NCI-H524 treated with DMSO at 0.1 percent for 48 hours (cell line): ENCODE measurements at regions not wholly inside any gene's neighbourhood (a gene's known extent, or its start where the extent isn't known, plus 50 kb on each side); places are given as distances from the start of the nearest gene placed in this dataset.
"Not testable (repeated sequence)": the region's sequence is repeated elsewhere in the genome, so short reads cannot be mapped to it uniquely, and the experiment has no call there.

Experiments used
- DNase-seq: peaks from one replicate; lab custom pipeline; 2025; lab: John Stamatoyannopoulos, UW

GRCh38 chr12:31162896-31163560 lies 89.4 kb downstream of the DDX11 start:
- not testable (repeated sequence) for DNase-seq

GRCh38 chr12:31174293-31174692 lies 100.6 kb downstream of the DDX11 start:
- DNase-seq, result not testable (repeated sequence)

- DNase-seq, result not testable (repeated sequence)
Measured at GRCh38 chr12:31177514-31177913, 103.9 kb downstream of the DDX11 start.

- DNase-seq, result not testable (repeated sequence)
Measured at GRCh38 chr12:31178875-31179274, 105.2 kb downstream of the DDX11 start.

GRCh38 chr12:31179627-31180237 lies 106.1 kb downstream of the DDX11 start:
- DNase-seq, result not testable (repeated sequence)

- DNase-seq, result not testable (repeated sequence)
Measured at GRCh38 chr12:31182571-31182970, 108.9 kb downstream of the DDX11 start.

GRCh38 chr12:31183107-31183506 lies 109.4 kb downstream of the DDX11 start:
- DNase-seq, result not testable (repeated sequence)

- DNase-seq, result not testable (repeated sequence)
Measured at GRCh38 chr12:31183899-31184298, 110.2 kb downstream of the DDX11 start.

GRCh38 chr12:31184667-31185066 lies 111.0 kb downstream of the DDX11 start:
- not testable (repeated sequence) for DNase-seq

GRCh38 chr12:31192689-31193088 lies 119.0 kb downstream of the DDX11 start:
- not testable (repeated sequence) for DNase-seq

GRCh38 chr12:31195620-31196019 lies 122.0 kb downstream of the DDX11 start:
- DNase-seq, result not testable (repeated sequence)

GRCh38 chr12:31199476-31199875 lies 125.8 kb downstream of the DDX11 start:
- not testable (repeated sequence) for DNase-seq

- no peak for DNase-seq
Measured at GRCh38 chr12:31201382-31201781, 124.6 kb downstream of the SINHCAF start.

- no peak for DNase-seq
Measured at GRCh38 chr12:31203261-31203660, 122.7 kb downstream of the SINHCAF start.

- DNase-seq, result no peak
Measured at GRCh38 chr12:31205054-31205453, 120.9 kb downstream of the SINHCAF start.

- no peak for DNase-seq
Measured at GRCh38 chr12:31206038-31206670, 119.8 kb downstream of the SINHCAF start.

- no peak for DNase-seq
Measured at GRCh38 chr12:31207799-31208465, 118.0 kb downstream of the SINHCAF start.

- DNase-seq, result no peak
Measured at GRCh38 chr12:31210104-31210503, 115.8 kb downstream of the SINHCAF start.

GRCh38 chr12:31210541-31210940 lies 115.4 kb downstream of the SINHCAF start:
- DNase-seq, result no peak

GRCh38 chr12:31214626-31215517 lies 111.1 kb downstream of the SINHCAF start:
- DNase-seq, result no peak

- no peak for DNase-seq
Measured at GRCh38 chr12:31215518-31216232, 110.3 kb downstream of the SINHCAF start.
